ENCODE measurements at regions not wholly inside any gene's neighbourhood (a gene's known extent, or its start where the extent isn't known, plus 50 kb on each side); places are given as distances from the start of the nearest gene placed in this dataset.
A peak's percentile ranks its signal among the peaks of the same experiment; 100 is the strongest.

DNA sequence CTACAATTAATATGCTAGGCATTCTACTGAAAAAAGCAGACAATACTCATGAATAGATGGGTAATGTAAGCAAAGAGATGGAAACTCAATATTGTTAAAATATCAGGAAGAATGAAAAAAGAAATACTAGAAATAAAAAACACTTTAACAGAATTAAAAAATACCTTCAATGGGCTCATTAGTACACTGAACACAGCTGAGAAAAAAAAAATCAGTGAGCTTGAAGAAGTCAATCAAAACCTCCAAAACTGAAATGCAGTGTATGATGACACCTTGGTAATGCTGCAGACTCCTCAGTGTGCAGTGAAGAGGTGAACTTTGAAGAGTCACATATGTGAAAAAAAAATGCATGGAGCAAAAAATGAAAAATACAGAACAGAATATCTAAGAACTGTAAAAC, 227.2 kb downstream of the TMEM26 start:
- peaks cover 0 to 16% (median 5%) of the 10 kb centered on the region in 5 experiments for H3K9me3 ChIP-seq (ENCODE audit: control extremely low read depth in 1 of 5, control insufficient read depth in 4 of 5, insufficient read depth in 2 of 5, low read depth in 1 of 5, low read length in 4 of 5)
- CTCF ChIA-PET = no interaction called here
- no peaks in the 10 kb centered on the region for H3K27me3 ChIP-seq (replicated peaks in 2 of 5; ENCODE audit: control insufficient read depth in 4 of 5, insufficient read depth in 5 of 5, low read length in 4 of 5)
- H3K36me3 ChIP-seq (ENCODE audit: control insufficient read depth in 4 of 4, insufficient read depth in 4 of 4, low read length in 3 of 4) = no peaks in the 10 kb centered on the region
- no peak overlapping the region for H3K4me3 ChIP-seq (ENCODE audit: control insufficient read depth in 1 of 7, extremely low read depth in 1 of 7, insufficient read depth in 4 of 7, low read depth in 2 of 7, low read length in 6 of 7)
- DNase-seq = no peak
- H3K27ac ChIP-seq (ENCODE audit: insufficient read depth in 1 of 2, low read depth in 1 of 2, low read length in 2 of 2, poor library complexity in 1 of 2, severe bottlenecking in 2 of 2) = no peak overlapping the region
- no peaks in the 10 kb centered on the region for H3K4me1 ChIP-seq (ENCODE audit: control extremely low read depth in 1 of 4, control insufficient read depth in 4 of 4, insufficient read depth in 4 of 4, low read length in 3 of 4)
- POLR2A ChIA-PET = interaction anchor here (0.7 kb wide), 1 partner anchor 120 kb away, joined by 6 read pairs; no protein-coding TSS in a partner anchor

DNA sequence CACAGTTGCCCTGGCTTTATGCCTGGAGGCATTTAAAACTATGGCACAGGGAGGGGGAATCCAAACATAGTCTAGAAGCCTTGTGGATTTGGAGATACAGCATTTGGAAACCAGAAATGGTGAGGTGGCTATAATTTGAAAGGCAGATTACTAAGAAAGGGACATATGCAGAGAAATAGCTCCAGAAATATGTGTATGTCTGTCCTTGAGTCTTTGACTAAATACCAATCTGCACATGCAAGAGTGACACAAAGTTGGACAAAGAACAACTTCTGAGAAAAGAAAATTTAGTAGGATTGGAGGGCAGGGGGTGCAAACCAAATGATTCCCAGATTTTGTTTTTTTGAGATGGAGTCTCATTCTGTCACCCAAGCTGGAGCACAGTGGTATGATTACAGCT, 229.6 kb downstream of the TMEM26 start:
- ChIA-PET POLR2A (no interaction called here), CTCF (no interaction called here)
- Histone ChIP-seq H3K27ac (ENCODE audit: insufficient read depth in 1 of 2, low read depth in 1 of 2, low read length in 2 of 2, poor library complexity in 1 of 2, severe bottlenecking in 2 of 2) (no peak overlapping the region), H3K4me1 (ENCODE audit: control extremely low read depth in 1 of 4, control insufficient read depth in 4 of 4, insufficient read depth in 4 of 4, low read length in 3 of 4) (no peaks in the 10 kb centered on the region), H3K36me3 (ENCODE audit: control insufficient read depth in 4 of 4, insufficient read depth in 4 of 4, low read length in 3 of 4) (no peaks in the 10 kb centered on the region), H3K4me3 (ENCODE audit: control insufficient read depth in 1 of 7, extremely low read depth in 1 of 7, insufficient read depth in 4 of 7, low read depth in 2 of 7, low read length in 6 of 7) (no peak overlapping the region), H3K27me3 (replicated peaks in 2 of 5; ENCODE audit: control insufficient read depth in 4 of 5, insufficient read depth in 5 of 5, low read length in 4 of 5) (no peaks in the 10 kb centered on the region), H3K9me3 (ENCODE audit: control extremely low read depth in 1 of 5, control insufficient read depth in 4 of 5, insufficient read depth in 2 of 5, low read depth in 1 of 5, low read length in 4 of 5) (peaks cover 0 to 15% (median 5%) of the 10 kb centered on the region in 5 experiments)
- no peak for DNase-seq

DNA sequence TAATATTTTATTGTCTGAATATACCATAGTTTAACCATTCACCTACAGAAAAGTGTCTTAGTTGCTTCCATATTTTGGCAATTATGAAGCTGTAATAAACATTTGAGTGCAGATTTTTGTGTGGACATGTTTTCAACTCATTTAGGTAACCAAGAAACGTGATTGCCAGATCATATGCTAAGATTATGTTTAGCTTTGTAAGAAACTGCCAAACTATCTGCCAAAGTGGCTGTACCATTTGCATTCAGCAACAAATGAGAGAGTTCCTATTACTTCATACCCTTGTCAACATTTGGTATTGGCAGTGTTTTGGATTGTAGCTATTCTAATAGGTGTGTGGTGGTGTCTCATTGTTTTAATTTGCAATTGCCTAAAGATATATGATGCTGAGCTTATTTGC, 233.5 kb downstream of the TMEM26 start:
- H3K9me3 ChIP-seq (ENCODE audit: control extremely low read depth in 1 of 5, control insufficient read depth in 4 of 5, insufficient read depth in 2 of 5, low read depth in 1 of 5, low read length in 4 of 5) = peaks cover 0 to 4% (median 0%) of the 10 kb centered on the region in 5 experiments
- no peaks in the 10 kb centered on the region for H3K4me1 ChIP-seq (ENCODE audit: control extremely low read depth in 1 of 4, control insufficient read depth in 4 of 4, insufficient read depth in 4 of 4, low read length in 3 of 4)
- ChIA-PET POLR2A (no interaction called here), CTCF (interaction anchor here (0.5 to 0.8 kb wide), 2 partner anchors 9 to 399 kb away, joined by 3 read pairs; no protein-coding TSS in a partner anchor)
- 91% methylated on average over 1 of the region's 1 CpG for WGBS (ENCODE audit: insufficient coverage)
- H3K36me3 ChIP-seq (ENCODE audit: control insufficient read depth in 4 of 4, insufficient read depth in 4 of 4, low read length in 3 of 4) = no peaks in the 10 kb centered on the region
- no peak overlapping the region for H3K27ac ChIP-seq (ENCODE audit: insufficient read depth in 1 of 2, low read depth in 1 of 2, low read length in 2 of 2, poor library complexity in 1 of 2, severe bottlenecking in 2 of 2)
- no peak overlapping the region for H3K4me3 ChIP-seq (ENCODE audit: control insufficient read depth in 1 of 7, extremely low read depth in 1 of 7, insufficient read depth in 4 of 7, low read depth in 2 of 7, low read length in 6 of 7)
- no peaks in the 10 kb centered on the region for H3K27me3 ChIP-seq (replicated peaks in 2 of 5; ENCODE audit: control insufficient read depth in 4 of 5, insufficient read depth in 5 of 5, low read length in 4 of 5)
- no peak for DNase-seq

DNA sequence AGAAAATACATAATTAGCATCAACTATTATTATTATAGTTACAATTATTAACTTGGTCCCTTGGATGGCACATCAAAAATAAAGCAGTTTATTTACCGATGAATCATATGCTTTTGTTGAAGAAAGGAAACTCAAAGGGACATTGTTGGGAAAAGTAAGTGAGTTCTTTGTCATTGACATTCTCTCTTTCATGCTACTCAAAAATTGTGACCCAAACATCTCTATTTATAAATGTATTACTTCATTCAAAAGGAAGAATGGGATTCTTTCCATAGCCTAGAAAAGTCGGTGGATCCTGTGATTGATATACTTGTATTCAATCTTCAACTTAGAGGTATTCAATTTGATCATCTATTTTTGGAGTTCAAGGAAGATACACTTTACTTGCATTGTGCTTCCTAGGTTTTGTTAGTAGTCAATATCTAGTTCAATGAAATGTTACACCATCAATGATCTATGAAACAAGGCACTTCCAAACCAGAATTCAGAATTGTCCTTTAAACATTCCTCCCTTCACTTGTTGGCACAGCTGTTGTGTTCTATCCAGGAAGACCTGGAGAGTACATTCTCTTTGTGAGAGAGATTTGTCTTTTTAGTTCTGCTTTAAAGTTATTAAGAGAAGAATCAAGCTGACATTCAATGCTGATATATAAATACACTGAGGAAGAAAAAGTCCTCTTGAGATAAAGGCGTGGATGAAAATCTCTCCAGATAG, 235.2 kb downstream of the TMEM26 start:
- H3K27me3 ChIP-seq (replicated peaks in 2 of 5; ENCODE audit: control insufficient read depth in 4 of 5, insufficient read depth in 5 of 5, low read length in 4 of 5) = no peaks in the 10 kb centered on the region
- H3K4me1 ChIP-seq (ENCODE audit: control extremely low read depth in 1 of 4, control insufficient read depth in 4 of 4, insufficient read depth in 4 of 4, low read length in 3 of 4) = no peaks in the 10 kb centered on the region
- H3K36me3 ChIP-seq (ENCODE audit: control insufficient read depth in 4 of 4, insufficient read depth in 4 of 4, low read length in 3 of 4) = no peaks in the 10 kb centered on the region
- no CpG with 5 or more reads among the region's 3 CpGs for WGBS (ENCODE audit: insufficient coverage)
- ChIA-PET CTCF (no interaction called here), POLR2A (no interaction called here)
- no peak overlapping the region for H3K27ac ChIP-seq (ENCODE audit: insufficient read depth in 1 of 2, low read depth in 1 of 2, low read length in 2 of 2, poor library complexity in 1 of 2, severe bottlenecking in 2 of 2)
- DNase-seq = no peak
- H3K4me3 ChIP-seq (ENCODE audit: control insufficient read depth in 1 of 7, extremely low read depth in 1 of 7, insufficient read depth in 4 of 7, low read depth in 2 of 7, low read length in 6 of 7) = no peak overlapping the region
- H3K9me3 ChIP-seq (ENCODE audit: control extremely low read depth in 1 of 5, control insufficient read depth in 4 of 5, insufficient read depth in 2 of 5, low read depth in 1 of 5, low read length in 4 of 5) = peaks cover 0 to 2% (median 0%) of the 10 kb centered on the region in 5 experiments

DNA sequence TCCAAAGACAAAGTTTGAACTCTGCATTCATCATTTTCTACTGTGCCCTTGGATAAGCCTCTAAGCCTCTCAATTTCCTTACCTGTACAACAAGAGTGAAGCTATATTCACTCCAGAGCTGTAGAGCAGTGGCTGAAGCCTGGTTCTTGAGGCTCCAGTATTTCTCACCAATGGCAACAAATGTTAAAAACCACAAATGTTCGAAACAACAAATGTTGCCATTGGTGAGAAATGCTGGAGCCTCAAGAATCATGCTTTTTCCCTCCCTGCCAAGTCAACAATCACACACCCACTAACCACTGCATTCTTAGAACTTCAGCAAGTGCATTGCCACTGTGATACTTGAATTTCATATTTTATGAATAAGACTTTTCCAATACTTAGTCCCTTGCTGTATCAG, 237.9 kb downstream of the TMEM26 start:
- Histone ChIP-seq H3K27me3 (replicated peaks in 2 of 5; ENCODE audit: control insufficient read depth in 4 of 5, insufficient read depth in 5 of 5, low read length in 4 of 5) (no peaks in the 10 kb centered on the region), H3K36me3 (ENCODE audit: control insufficient read depth in 4 of 4, insufficient read depth in 4 of 4, low read length in 3 of 4) (no peaks in the 10 kb centered on the region), H3K4me3 (ENCODE audit: control insufficient read depth in 1 of 7, extremely low read depth in 1 of 7, insufficient read depth in 4 of 7, low read depth in 2 of 7, low read length in 6 of 7) (no peak overlapping the region), H3K9me3 (ENCODE audit: control extremely low read depth in 1 of 5, control insufficient read depth in 4 of 5, insufficient read depth in 2 of 5, low read depth in 1 of 5, low read length in 4 of 5) (peaks cover 0 to 2% (median 0%) of the 10 kb centered on the region in 5 experiments), H3K4me1 (ENCODE audit: control extremely low read depth in 1 of 4, control insufficient read depth in 4 of 4, insufficient read depth in 4 of 4, low read length in 3 of 4) (no peaks in the 10 kb centered on the region), H3K27ac (ENCODE audit: insufficient read depth in 1 of 2, low read depth in 1 of 2, low read length in 2 of 2, poor library complexity in 1 of 2, severe bottlenecking in 2 of 2) (no peak overlapping the region)
- WGBS (ENCODE audit: insufficient coverage) = 100% methylated on average over 1 of the region's 1 CpG
- ChIA-PET CTCF (no interaction called here), POLR2A (no interaction called here)
- no peak for DNase-seq

DNA sequence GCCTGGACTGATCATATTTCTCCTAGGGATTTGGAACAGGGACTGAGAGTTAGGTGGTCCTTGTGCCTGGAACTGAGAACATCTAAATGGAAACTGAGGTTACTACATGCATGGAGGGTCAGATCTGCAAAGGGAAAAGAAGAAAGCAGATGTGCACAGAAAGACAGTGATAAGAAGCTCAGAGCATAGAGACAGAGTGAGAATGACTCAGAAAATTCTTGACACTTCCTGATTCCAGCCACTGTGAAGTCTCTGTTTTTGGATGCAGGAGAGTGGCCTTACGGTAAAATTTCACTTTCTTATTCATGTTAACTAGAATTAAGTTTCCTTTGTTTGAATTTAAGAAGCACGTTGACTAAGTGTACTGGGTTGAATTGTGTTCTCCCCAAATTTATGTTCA, 241.7 kb downstream of the TMEM26 start:
- Histone ChIP-seq H3K27ac (ENCODE audit: insufficient read depth in 1 of 2, low read depth in 1 of 2, low read length in 2 of 2, poor library complexity in 1 of 2, severe bottlenecking in 2 of 2) (no peak overlapping the region), H3K9me3 (ENCODE audit: control extremely low read depth in 1 of 5, control insufficient read depth in 4 of 5, insufficient read depth in 2 of 5, low read depth in 1 of 5, low read length in 4 of 5) (peaks cover 0 to 2% (median 0%) of the 10 kb centered on the region in 5 experiments)
- 83% methylated on average over 1 of the region's 2 CpGs for WGBS (ENCODE audit: insufficient coverage)

DNA sequence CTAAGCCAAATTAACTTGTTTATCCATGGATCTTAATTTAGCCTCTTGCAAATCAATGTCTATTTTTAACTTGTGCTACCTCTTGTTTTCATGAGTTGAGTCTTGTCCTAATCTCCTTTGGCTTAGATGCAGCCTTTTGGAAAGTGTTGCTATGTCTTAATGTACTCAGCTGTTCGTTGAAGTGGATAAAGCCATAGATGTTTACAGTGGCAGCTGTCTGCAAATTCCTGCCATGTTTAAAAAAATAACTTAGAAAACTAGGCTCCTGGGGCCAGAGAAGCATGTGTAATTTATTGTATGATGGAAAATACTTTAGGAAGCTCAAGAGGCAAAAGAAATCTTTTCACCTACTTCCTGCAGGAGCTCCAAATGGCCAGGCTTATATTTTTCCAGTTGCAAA, 253.1 kb upstream of the RHOBTB1 start:
- Histone ChIP-seq H3K9me3 (ENCODE audit: control extremely low read depth in 1 of 5, control insufficient read depth in 4 of 5, insufficient read depth in 2 of 5, low read depth in 1 of 5, low read length in 4 of 5) (peaks cover 0 to 9% (median 3%) of the 10 kb centered on the region in 5 experiments), H3K27ac (ENCODE audit: insufficient read depth in 1 of 2, low read depth in 1 of 2, low read length in 2 of 2, poor library complexity in 1 of 2, severe bottlenecking in 2 of 2) (no peak overlapping the region), H3K4me1 (ENCODE audit: control extremely low read depth in 1 of 4, control insufficient read depth in 4 of 4, insufficient read depth in 4 of 4, low read length in 3 of 4) (no peaks in the 10 kb centered on the region), H3K4me3 (ENCODE audit: control insufficient read depth in 1 of 7, extremely low read depth in 1 of 7, insufficient read depth in 4 of 7, low read depth in 2 of 7, low read length in 6 of 7) (no peak overlapping the region), H3K36me3 (ENCODE audit: control insufficient read depth in 4 of 4, insufficient read depth in 4 of 4, low read length in 3 of 4) (no peaks in the 10 kb centered on the region), H3K27me3 (replicated peaks in 2 of 5; ENCODE audit: control insufficient read depth in 4 of 5, insufficient read depth in 5 of 5, low read length in 4 of 5) (no peaks in the 10 kb centered on the region)
- 100% methylated on average over 1 of the region's 1 CpG for WGBS (ENCODE audit: insufficient coverage)
- DNase-seq = no peak
- CTCF ChIA-PET = interaction anchor here (1.1 kb wide), 1 partner anchor 13 kb away, joined by 3 read pairs; no protein-coding TSS in a partner anchor
- POLR2A ChIA-PET = no interaction called here

More for the DNA sequence above, 241.7 kb downstream of the TMEM26 start:
- Histone ChIP-seq H3K4me1 (ENCODE audit: control extremely low read depth in 1 of 4, control insufficient read depth in 4 of 4, insufficient read depth in 4 of 4, low read length in 3 of 4) (no peaks in the 10 kb centered on the region), H3K36me3 (ENCODE audit: control insufficient read depth in 4 of 4, insufficient read depth in 4 of 4, low read length in 3 of 4) (no peaks in the 10 kb centered on the region), H3K4me3 (ENCODE audit: control insufficient read depth in 1 of 7, extremely low read depth in 1 of 7, insufficient read depth in 4 of 7, low read depth in 2 of 7, low read length in 6 of 7) (no peak overlapping the region), H3K27me3 (replicated peaks in 2 of 5; ENCODE audit: control insufficient read depth in 4 of 5, insufficient read depth in 5 of 5, low read length in 4 of 5) (no peaks in the 10 kb centered on the region)
- peak in 2 of 3 donors; percentile 23 to 38 for DNase-seq
- POLR2A ChIA-PET = no interaction called here
- CTCF ChIA-PET = no interaction called here
